Breast epithelium (tissue), 4 donors: ENCODE measurements at regions not wholly inside any gene's neighbourhood (a gene's known extent, or its start where the extent isn't known, plus 50 kb on each side); places are given as distances from the start of the nearest gene placed in this dataset.

Experiments used
- DNase-seq, 2 donors: peaks; one replicate each; pipeline ENCODE4 v3.0.0-alpha.2; 2019; ENCODE audit warnings: low spot score in 2 of 2
- H3K27ac ChIP-seq, 2 donors: fragments of 200-600 bp; sonication (generic) in 1 of 2; one replicate each; pipeline ENCODE4 v1.5.1; 2016 to 2019; ENCODE audit warnings: mild to moderate bottlenecking in 1 of 2
- H3K27me3 ChIP-seq, 2 donors: fragments of 200-600 bp; sonication (generic) in 1 of 2; one replicate each; pipeline versions ENCODE4 v1.5.1 to v1.6.0; 2017 to 2019; ENCODE audit warnings: control low read depth in 1 of 2, mild to moderate bottlenecking in 1 of 2
- H3K36me3 ChIP-seq: fragments of 200-600 bp; one replicate; pipeline ENCODE4 v1.5.1; 2019
- H3K4me1 ChIP-seq, 2 donors: fragments of 200-600 bp; sonication (generic); one replicate each; pipeline ENCODE4 v1.5.1; 2016 to 2019; ENCODE audit warnings: control low read depth in 1 of 2
- H3K4me3 ChIP-seq, 3 donors: fragments of 200-600 bp; sonication (generic); 1 replicate in 2 of 3; 2 replicates in 1 of 3; pipeline ENCODE4 v1.5.1; 2016 to 2019; ENCODE audit warnings: mild to moderate bottlenecking in 3 of 3, moderate library complexity in 2 of 3
- H3K9me3 ChIP-seq, 2 donors: fragments of 200-600 bp; sonication (generic) in 1 of 2; one replicate each; pipeline ENCODE4 v1.5.1; 2016 to 2019; ENCODE audit warnings: control low read depth in 1 of 2
- CTCF ChIP-seq, 3 donors: fragments of 450-650 bp; IDR thresholded peaks; one replicate each; pipeline ENCODE4 v1.5.1; 2016 to 2017; ENCODE audit warnings: antibody characterized with exemption in 3 of 3, mild to moderate bottlenecking in 3 of 3, moderate library complexity in 3 of 3
- POLR2A ChIP-seq: fragments of 450-650 bp; IDR thresholded peaks from one replicate; pipeline ENCODE4 v1.6.1; 2016; ENCODE audit warnings: antibody characterized with exemption, mild to moderate bottlenecking, moderate library complexity
- POLR2AphosphoS5 ChIP-seq, 3 donors: sonication (generic); formaldehyde crosslinking; IDR thresholded peaks; one replicate each; pipeline ENCODE4 v1.6.1; 2017; ENCODE audit warnings: antibody characterized with exemption in 3 of 3
- intact Hi-C: fragments of 100-400 bp; cut with DNase I; formaldehyde crosslinking; loops from one replicate; pipeline ENCODE4 v1.15.1; 2023; ENCODE audit warnings: low total_unique reads

DNA sequence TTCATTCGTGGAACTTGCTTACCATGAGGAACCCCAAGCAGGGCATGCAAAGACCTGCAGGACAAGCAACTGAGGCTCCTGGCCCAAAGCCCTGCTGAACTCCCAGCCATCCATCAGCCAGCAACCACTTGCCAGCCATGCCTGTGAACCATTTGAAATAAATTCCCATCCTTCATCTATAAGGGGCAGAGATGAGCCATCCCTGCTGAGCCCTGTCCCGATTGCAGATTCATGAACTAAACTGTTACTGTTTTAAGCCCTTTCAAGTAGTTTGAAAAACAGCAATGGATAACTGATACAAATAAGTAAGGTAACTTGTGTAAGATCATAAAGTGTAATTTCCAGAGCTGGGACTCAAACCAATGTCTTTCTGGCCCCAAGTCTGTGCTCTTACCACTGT lies 114.4 kb upstream of the WSCD1 start:
- H3K27me3 ChIP-seq = peaks cover 0 to 21% of the 10 kb centered on the region in 2 donors
- TF ChIP-seq CTCF (IDR thresholded peaks at IDR 0.05) (no peak), POLR2A (no peak), POLR2AphosphoS5 (IDR thresholded peaks at IDR 0.05) (no peak)
- H3K4me3 ChIP-seq = no peak overlapping the region
- intact Hi-C loops = no loop called here
- H3K27ac ChIP-seq = no peak overlapping the region
- peaks cover 10 to 28% of the 10 kb centered on the region in 2 donors for H3K9me3 ChIP-seq
- no peak for DNase-seq
- no peaks in the 10 kb centered on the region for H3K4me1 ChIP-seq
- no peaks in the 10 kb centered on the region for H3K36me3 ChIP-seq

GRCh38 chr17:5958850-5959249 lies 111.3 kb upstream of the WSCD1 start:
- Histone ChIP-seq H3K4me3 (no peak overlapping the region), H3K9me3 (peaks cover 10 to 28% of the 10 kb centered on the region in 2 donors), H3K36me3 (no peaks in the 10 kb centered on the region), H3K27me3 (peaks cover 0 to 14% of the 10 kb centered on the region in 2 donors), H3K27ac (no peak overlapping the region), H3K4me1 (no peaks in the 10 kb centered on the region)
- DNase-seq = no peak
- TF ChIP-seq POLR2A = no peak
- no peak for TF ChIP-seq POLR2AphosphoS5 (IDR thresholded peaks at IDR 0.05)
- TF ChIP-seq CTCF (IDR thresholded peaks at IDR 0.05) = no peak
- intact Hi-C loops = no loop called here

GRCh38 chr17:5962371-5962770 lies 107.8 kb upstream of the WSCD1 start:
- Histone ChIP-seq H3K27me3 (peaks cover 0 to 14% of the 10 kb centered on the region in 2 donors), H3K36me3 (no peaks in the 10 kb centered on the region), H3K9me3 (peaks cover 4% of the 10 kb centered on the region in 2 donors), H3K4me3 (no peak overlapping the region), H3K27ac (no peak overlapping the region), H3K4me1 (no peaks in the 10 kb centered on the region)
- TF ChIP-seq POLR2AphosphoS5 (IDR thresholded peaks at IDR 0.05) (no peak), CTCF (IDR thresholded peaks at IDR 0.05) (no peak), POLR2A (no peak)
- DNase-seq = no peak
- intact Hi-C loops = no loop called here

- Histone ChIP-seq H3K27ac (no peak overlapping the region), H3K4me3 (no peak overlapping the region), H3K36me3 (no peaks in the 10 kb centered on the region), H3K4me1 (no peaks in the 10 kb centered on the region), H3K9me3 (peaks cover 0 to 25% of the 10 kb centered on the region in 2 donors), H3K27me3 (no peaks in the 10 kb centered on the region)
- no peak for DNase-seq
- TF ChIP-seq POLR2AphosphoS5 (IDR thresholded peaks at IDR 0.05) (no peak), POLR2A (no peak), CTCF (IDR thresholded peaks at IDR 0.05) (no peak)
- intact Hi-C loops = no loop called here
Observed at GRCh38 chr17:5971969-5972368, 98.2 kb upstream of the WSCD1 start.

DNA sequence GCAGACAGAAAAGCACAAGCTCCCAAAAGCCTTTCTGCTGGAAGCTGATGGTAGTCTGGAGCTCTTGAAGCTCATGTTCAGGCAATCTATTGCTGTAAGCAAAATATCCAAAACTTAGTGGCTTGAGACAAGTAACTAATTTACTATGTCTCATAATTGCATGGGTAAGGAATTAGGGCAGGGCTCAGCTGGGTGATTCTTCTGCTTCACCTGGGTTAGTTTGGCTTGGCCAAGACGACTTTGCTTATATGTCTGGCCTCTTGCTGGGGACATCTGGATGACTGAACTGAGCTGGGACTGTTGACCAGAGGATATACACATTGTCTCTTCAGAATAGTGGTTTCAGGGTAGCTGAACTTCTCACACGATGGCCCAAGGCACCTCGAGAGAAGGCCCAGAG lies 96.8 kb upstream of the WSCD1 start:
- H3K36me3 ChIP-seq = no peaks in the 10 kb centered on the region
- H3K27me3 ChIP-seq = no peaks in the 10 kb centered on the region
- H3K4me3 ChIP-seq = no peak overlapping the region
- no peak for TF ChIP-seq POLR2A
- no peak for TF ChIP-seq POLR2AphosphoS5 (IDR thresholded peaks at IDR 0.05)
- TF ChIP-seq CTCF (IDR thresholded peaks at IDR 0.05) = no peak
- no peak overlapping the region for H3K27ac ChIP-seq
- H3K4me1 ChIP-seq = no peaks in the 10 kb centered on the region
- H3K9me3 ChIP-seq = peaks cover 0 to 14% of the 10 kb centered on the region in 2 donors
- no peak for DNase-seq
- intact Hi-C loops = no loop called here
